ENCODE measurements at regions not wholly inside any gene's neighbourhood (a gene's known extent, or its start where the extent isn't known, plus 50 kb on each side); places are given as distances from the start of the nearest gene placed in this dataset.
"Not testable (repeated sequence)": the region's sequence is repeated elsewhere in the genome, so short reads cannot be mapped to it uniquely, and the experiment has no call there.

GRCh38 chr12:13405961-13406703 lies 209.6 kb downstream of the EMP1 start:
- Histone ChIP-seq H3K27me3 (peaks cover 0 to 10% (median 0%) of the 10 kb centered on the region in 7 donors), H3K27ac (no peak overlapping the region), H3K9me3 (peaks cover 0 to 16% (median 8%) of the 10 kb centered on the region in 11 donors), H3K4me1 (no peaks in the 10 kb centered on the region), H3K4me3 (no peak overlapping the region), H3K36me3 (no peaks in the 10 kb centered on the region)
- no peak for ATAC-seq
- intact Hi-C loops (cut with DNase I), result no loop called here
- TF ChIP-seq CTCF (IDR thresholded peaks at IDR 0.05), result no peak
- DNase-seq, result no peak
- 82% methylated on average over 5 of the region's 5 CpGs for WGBS, 2 donors

DNA sequence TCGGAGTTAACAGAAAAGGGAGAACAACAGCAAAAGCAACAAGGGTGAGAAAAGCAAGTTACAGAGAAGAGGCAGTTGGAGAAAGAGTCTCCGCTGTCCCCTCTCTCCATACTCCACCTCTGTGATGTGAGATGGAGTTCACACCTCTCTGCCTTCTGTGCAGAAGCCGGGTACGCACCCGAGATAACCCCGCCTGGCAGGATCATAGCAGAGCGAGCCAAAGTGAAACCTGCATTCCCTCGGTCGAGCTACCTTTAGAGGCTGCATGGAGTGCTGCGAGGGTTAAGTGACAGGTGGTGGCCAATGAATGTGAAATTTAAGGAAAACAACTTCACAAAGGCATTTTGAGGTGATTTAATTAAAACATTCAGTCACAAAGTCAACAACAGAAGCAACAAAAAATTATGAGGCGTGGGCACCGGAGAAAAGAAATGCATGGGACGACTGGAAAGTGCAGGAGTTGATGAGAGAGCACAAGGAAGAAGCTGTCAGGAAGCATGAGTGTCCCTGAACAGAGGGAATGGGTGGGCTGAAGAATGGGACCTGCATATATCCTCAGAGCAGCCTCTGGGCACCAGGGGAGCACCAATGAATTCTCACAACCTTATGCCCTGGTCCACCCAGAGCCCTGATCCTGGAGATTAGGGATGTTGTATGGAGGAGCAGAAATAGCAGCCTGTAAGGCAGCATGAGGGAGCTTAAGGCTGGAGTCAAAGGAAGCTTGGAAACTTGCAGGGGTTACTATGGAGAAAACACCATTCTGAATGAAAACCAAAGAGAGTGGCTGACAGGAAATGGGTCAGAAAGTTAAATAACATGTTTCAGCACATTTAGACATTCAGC lies 208.3 kb downstream of the EMP1 start:
- Histone ChIP-seq H3K27ac (no peak overlapping the region), H3K9me3 (peaks cover 0 to 3% (median 0%) of the 10 kb centered on the region in 11 donors), H3K36me3 (no peaks in the 10 kb centered on the region), H3K4me3 (no peak overlapping the region), H3K4me1 (no peaks in the 10 kb centered on the region), H3K27me3 (peaks cover 0 to 10% (median 0%) of the 10 kb centered on the region in 7 donors)
- WGBS, 2 donors, result 66% methylated on average over 13 of the region's 13 CpGs
- intact Hi-C loops (cut with DNase I), result no loop called here
- ATAC-seq, result no peak
- TF ChIP-seq CTCF (IDR thresholded peaks at IDR 0.05), result no peak
- DNase-seq, result no peak

DNA sequence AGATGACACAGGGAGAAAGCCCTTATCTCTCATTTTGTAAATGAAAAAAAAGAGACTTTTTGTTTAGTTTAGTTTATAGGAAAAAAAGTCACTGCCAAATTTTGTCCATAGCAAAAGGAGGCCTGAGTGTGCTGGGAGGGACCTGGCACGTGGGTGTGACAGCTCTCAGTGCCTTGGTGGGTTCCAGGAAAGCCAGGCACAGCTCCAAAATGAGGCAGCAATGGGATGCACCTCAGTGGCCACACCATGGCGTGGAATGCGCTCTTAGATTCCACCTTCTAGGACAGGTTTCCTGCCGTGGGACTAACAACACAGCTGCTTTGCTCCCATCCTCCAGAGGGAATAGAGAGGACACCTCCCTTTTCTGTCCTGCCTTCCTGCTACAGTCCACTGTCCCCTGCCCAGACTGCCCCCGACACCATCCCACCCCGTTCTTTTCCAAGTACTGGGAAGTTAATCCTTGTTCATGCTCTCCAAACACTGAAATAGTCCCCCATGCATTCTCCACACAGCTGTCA lies 207.6 kb downstream of the EMP1 start:
- ATAC-seq (no peak), DNase-seq (no peak)
- Histone ChIP-seq H3K36me3 (no peaks in the 10 kb centered on the region), H3K9me3 (no peaks in the 10 kb centered on the region), H3K4me3 (no peak overlapping the region), H3K4me1 (no peaks in the 10 kb centered on the region), H3K27ac (no peak overlapping the region), H3K27me3 (peaks cover 0 to 10% (median 0%) of the 10 kb centered on the region in 7 donors)
- 46 to 51% methylated on average over 6 of the region's 6 CpGs for WGBS, 2 donors
- intact Hi-C loops (cut with DNase I), result no loop called here
- no peak for TF ChIP-seq CTCF (IDR thresholded peaks at IDR 0.05)

DNA sequence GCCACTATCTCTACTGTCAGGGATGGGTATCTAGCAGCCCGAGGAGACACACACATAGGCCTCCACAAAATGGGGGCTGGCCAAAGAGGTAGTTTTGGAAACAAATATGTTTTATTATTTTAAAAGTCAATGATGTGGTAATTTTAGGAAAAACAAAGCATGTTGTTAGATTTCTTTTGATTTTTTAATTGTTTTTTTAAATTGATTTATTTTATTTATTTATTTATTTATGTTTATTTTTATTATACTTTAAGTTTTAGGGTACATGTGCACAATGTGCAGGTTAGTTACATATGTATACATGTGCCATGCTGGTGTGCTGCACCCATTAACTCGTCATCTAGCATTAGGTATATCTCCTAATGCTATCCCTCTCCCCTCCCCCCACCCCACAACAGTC lies 194.8 kb downstream of the EMP1 start:
- ATAC-seq; H3K27me3 ChIP-seq; DNase-seq; H3K4me3 ChIP-seq; H3K27ac ChIP-seq; intact Hi-C loops (cut with DNase I); H3K9me3 ChIP-seq; H3K36me3 ChIP-seq: not testable (repeated sequence)
- 71 to 77% methylated on average over 2 of the region's 2 CpGs for WGBS, 2 donors
- peaks cover 0 to 13% (median 6%) of the 10 kb centered on the region in 9 donors for H3K4me1 ChIP-seq
